WERI-Rb-1 (cell line): ENCODE measurements at regions not wholly inside any gene's neighbourhood (a gene's known extent, or its start where the extent isn't known, plus 50 kb on each side); places are given as distances from the start of the nearest gene placed in this dataset.

Source experiments
- DNase-seq: peaks from one replicate; pipeline ENCODE4 v3.0.0-alpha.2; 2020
- H3K27ac ChIP-seq: fragments of 250-450 bp; sonication (Bioruptor Pico); 2 replicates; pipeline ENCODE4 v1.5.1; 2020; ENCODE audit warnings: mild to moderate bottlenecking, moderate library complexity
- H3K27me3 ChIP-seq: fragments of 250-450 bp; sonication (Bioruptor Pico); 2 replicates; pipeline ENCODE4 v1.5.1; 2021; ENCODE audit warnings: mild to moderate bottlenecking, low read depth, moderate library complexity; ENCODE audit not compliant: insufficient read depth, severe bottlenecking
- H3K36me3 ChIP-seq: fragments of 250-450 bp; sonication (Bioruptor Pico); 2 replicates; pipeline ENCODE4 v1.5.1; 2020; ENCODE audit warnings: mild to moderate bottlenecking, moderate library complexity
- H3K4me3 ChIP-seq: 2 replicates; pipeline ENCODE4 v1.5.1; 2011; ENCODE audit warnings: low read depth, mild to moderate bottlenecking, control low read depth, low read length
- H3K9me3 ChIP-seq: fragments of 250-450 bp; sonication (Bioruptor Pico); 2 replicates; pipeline ENCODE4 v1.5.1; 2021; ENCODE audit warnings: mild to moderate bottlenecking, moderate library complexity; ENCODE audit not compliant: severe bottlenecking
- CTCF ChIP-seq: IDR thresholded peaks from 2 replicates; pipeline ENCODE4 v1.5.1; 2011; ENCODE audit warnings: low read depth, mild to moderate bottlenecking, control low read depth, inconsistent platforms, low read length

DNA sequence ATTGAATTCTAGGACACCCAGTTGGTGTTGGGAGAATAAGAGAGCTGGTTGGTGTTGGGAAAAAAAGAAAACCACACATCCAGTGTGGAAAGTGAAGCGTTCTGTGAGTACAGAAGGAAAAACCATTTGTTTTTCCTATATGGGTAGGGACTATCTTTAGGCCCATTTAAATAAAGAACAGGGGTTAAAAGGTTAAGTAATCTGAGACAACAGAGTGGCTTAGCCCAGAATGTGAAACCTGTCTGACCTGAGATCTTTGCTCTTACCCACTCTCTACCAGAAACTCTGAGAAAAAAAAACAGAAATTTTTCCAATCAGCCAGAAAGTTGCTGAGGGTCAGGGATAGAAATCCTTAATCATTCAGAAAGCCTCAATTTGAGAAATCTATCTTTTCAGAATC is 59.8 kb upstream of the LRRC55 start:
- Histone ChIP-seq H3K9me3 (no peaks in the 10 kb centered on the region), H3K36me3 (no peaks in the 10 kb centered on the region), H3K4me3 (no peak overlapping the region), H3K27me3 (peaks cover 2% of the 10 kb centered on the region), H3K27ac (no peak overlapping the region)
- DNase-seq, result no peak
- TF ChIP-seq CTCF, result no peak

DNA sequence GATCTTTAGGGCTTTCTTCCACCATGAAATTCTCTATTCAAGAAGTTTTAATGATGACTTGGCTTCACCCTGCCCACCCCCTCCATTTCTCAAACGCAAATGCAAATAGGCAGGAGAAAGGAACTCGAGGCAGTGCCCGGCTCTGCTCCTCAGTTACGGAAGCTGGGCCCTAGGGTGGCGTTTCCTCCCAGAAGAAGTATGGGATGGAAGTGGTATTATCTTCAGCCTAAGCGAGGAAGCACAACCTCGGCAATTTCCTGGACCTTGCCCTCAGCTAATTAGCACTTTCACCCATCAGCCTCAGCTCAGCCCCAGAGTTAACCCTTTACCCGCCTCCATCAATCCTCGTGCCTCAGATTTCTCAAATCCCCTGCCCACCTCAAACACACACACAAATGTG is 58.2 kb upstream of the LRRC55 start:
- H3K4me3 ChIP-seq, result no peak overlapping the region
- TF ChIP-seq CTCF, result no peak
- H3K27me3 ChIP-seq, result peaks cover 15% of the 10 kb centered on the region

DNA sequence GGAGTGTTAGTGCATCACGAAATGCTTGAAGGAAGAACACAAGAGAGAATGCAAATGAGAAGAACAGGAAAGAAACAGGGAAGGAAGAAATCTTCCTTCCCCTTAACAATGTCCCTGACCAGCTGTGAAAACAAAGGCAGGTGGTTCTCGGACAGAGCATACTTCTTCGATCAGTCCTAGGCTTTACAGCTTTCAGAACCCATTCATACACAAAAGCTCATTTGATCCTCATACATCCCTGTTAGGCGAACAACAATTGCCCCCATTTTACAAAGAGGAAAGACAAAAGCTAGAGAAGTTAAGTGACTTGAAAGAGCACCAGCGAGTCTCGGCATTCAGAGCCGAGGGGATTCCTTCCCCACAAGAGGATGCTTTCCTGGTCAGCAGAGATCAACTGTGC is 57.2 kb upstream of the LRRC55 start:
- no peak for DNase-seq
- Histone ChIP-seq H3K27me3 (peaks cover 24% of the 10 kb centered on the region), H3K36me3 (no peaks in the 10 kb centered on the region), H3K9me3 (no peaks in the 10 kb centered on the region), H3K4me3 (no peak overlapping the region), H3K27ac (no peak overlapping the region)
- TF ChIP-seq CTCF, result no peak

More for the DNA sequence above, 58.2 kb upstream of the LRRC55 start:
- Histone ChIP-seq H3K36me3 (no peaks in the 10 kb centered on the region), H3K27ac (no peak overlapping the region), H3K9me3 (no peaks in the 10 kb centered on the region)
- DNase-seq, result no peak

GRCh38 chr11:57124917-57125316 is 56.8 kb upstream of the LRRC55 start:
- Histone ChIP-seq H3K36me3 (no peaks in the 10 kb centered on the region), H3K27me3 (peaks cover 25% of the 10 kb centered on the region), H3K4me3 (no peak overlapping the region), H3K27ac (no peak overlapping the region), H3K9me3 (no peaks in the 10 kb centered on the region)
- TF ChIP-seq CTCF, result no peak
- DNase-seq, result no peak

DNA sequence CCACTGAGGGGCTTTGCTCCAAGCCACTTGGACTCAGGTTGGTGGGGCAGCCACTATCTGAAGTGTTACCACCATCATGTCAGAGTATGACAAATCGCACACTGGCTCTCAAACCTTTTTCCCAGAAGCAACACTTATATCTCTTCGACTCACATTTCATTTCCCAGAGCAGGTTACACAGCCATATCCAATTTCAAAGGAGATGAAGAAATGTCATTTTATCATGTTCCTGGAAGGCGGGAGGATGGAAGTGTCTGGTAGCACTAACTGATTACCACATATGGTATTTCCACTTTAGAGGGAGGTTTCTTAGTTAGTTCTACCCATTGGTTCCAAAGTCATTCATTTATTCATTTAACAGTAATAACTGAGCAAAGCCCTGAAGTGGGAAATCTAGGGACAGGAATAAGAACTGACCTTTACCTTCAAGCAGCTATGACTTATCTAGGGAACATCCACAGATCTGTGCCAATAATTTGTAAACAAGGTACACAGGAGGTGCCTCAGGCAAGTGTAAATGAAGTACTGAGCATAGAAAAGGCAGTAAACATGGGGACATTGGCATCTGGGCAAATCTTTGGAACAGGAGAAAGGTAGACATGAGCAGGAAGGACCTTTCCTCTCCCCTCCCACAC is 54.9 kb upstream of the LRRC55 start:
- Histone ChIP-seq H3K27me3 (peaks cover 25% of the 10 kb centered on the region), H3K27ac (no peak overlapping the region), H3K36me3 (no peaks in the 10 kb centered on the region), H3K4me3 (no peak overlapping the region), H3K9me3 (no peaks in the 10 kb centered on the region)
- no peak for TF ChIP-seq CTCF
- DNase-seq, result no peak
